B cell (primary cell): ENCODE measurements at regions not wholly inside any gene's neighbourhood (a gene's known extent, or its start where the extent isn't known, plus 50 kb on each side); places are given as distances from the start of the nearest gene placed in this dataset.

ENCODE experiments used
- EZH2 ChIP-seq: IDR thresholded peaks from 2 replicates; pipeline ENCODE4 v1.6.1; 2012; ENCODE audit warnings: borderline replicate concordance, low read depth, mild to moderate bottlenecking, moderate library complexity, low read length; ENCODE audit not compliant: insufficient read depth, poor library complexity, severe bottlenecking
- TF ChIP-seq, protein P1 (sequence below): fragments of 200-600 bp; IDR thresholded peaks from one replicate; pipeline ENCODE4 v1.8.0; 2022; ENCODE audit warnings: antibody characterized with exemption, mild to moderate bottlenecking

DNA sequence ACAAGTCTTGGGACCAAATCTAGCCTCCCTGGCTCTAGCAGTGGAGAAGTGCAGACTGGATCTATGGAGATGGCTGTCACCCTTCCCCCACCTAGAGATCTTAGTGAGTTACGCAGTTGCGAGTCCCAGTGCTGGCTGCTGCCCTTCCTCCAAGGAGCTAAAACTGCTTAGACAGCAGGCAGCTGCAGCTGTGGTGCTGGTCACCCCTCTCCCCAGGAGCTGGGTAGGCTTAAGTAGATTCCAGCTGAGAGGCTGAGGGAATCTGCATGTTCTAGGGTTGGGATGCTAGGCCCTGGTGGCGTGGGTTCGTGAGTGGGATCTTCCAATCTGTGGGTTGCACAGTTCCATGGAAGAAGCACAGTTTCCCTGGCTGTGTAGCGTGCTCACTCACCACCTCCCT lies 120.2 kb downstream of the SLC35B3 start:
- TF ChIP-seq, protein P1, sequence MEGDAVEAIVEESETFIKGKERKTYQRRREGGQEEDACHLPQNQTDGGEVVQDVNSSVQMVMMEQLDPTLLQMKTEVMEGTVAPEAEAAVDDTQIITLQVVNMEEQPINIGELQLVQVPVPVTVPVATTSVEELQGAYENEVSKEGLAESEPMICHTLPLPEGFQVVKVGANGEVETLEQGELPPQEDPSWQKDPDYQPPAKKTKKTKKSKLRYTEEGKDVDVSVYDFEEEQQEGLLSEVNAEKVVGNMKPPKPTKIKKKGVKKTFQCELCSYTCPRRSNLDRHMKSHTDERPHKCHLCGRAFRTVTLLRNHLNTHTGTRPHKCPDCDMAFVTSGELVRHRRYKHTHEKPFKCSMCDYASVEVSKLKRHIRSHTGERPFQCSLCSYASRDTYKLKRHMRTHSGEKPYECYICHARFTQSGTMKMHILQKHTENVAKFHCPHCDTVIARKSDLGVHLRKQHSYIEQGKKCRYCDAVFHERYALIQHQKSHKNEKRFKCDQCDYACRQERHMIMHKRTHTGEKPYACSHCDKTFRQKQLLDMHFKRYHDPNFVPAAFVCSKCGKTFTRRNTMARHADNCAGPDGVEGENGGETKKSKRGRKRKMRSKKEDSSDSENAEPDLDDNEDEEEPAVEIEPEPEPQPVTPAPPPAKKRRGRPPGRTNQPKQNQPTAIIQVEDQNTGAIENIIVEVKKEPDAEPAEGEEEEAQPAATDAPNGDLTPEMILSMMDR, result no peak
- TF ChIP-seq EZH2, result no peak
